ENCODE measurements at regions not wholly inside any gene's neighbourhood (a gene's known extent, or its start where the extent isn't known, plus 50 kb on each side); places are given as distances from the start of the nearest gene placed in this dataset.
"Not testable (repeated sequence)": the region's sequence is repeated elsewhere in the genome, so short reads cannot be mapped to it uniquely, and the experiment has no call there.

- H3K4me1 Mint-ChIP-seq; H3K36me3 Mint-ChIP-seq (ENCODE audit: low read depth); DNase-seq; H3K27ac Mint-ChIP-seq; POLR2A ChIA-PET; H3K27me3 Mint-ChIP-seq; CTCF ChIA-PET; H3K9me3 Mint-ChIP-seq; H3K4me3 Mint-ChIP-seq: not testable (repeated sequence)
Measured at GRCh38 chr4:84206226-84206625, 292.9 kb downstream of the NKX6-1 start.

DNA sequence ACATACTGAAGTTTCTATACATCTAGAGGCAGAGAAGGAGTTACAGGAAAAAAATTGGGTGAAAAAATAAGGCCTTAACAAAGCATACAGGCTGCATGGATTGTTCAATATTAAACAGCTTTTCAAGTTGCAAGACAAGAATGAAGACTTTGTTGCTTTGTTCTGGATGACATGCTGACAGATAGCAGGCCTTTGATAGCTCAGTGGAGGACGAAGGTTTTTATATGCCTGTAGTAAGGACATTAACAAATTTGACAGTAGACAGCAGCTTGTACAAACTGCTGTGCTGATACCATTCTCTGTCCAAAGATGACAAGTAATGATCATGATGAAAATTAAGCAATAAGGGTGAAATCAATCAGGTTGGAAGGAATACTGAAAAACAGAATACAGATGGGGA is 309.9 kb downstream of the NKX6-1 start:
- no peak overlapping the region for H3K4me3 Mint-ChIP-seq
- no peak overlapping the region for H3K27ac Mint-ChIP-seq
- no peak for DNase-seq
- no peaks in the 10 kb centered on the region for H3K9me3 Mint-ChIP-seq
- no peaks in the 10 kb centered on the region for H3K36me3 Mint-ChIP-seq (ENCODE audit: low read depth)
- CTCF ChIA-PET = no interaction called here
- no peaks in the 10 kb centered on the region for H3K4me1 Mint-ChIP-seq
- POLR2A ChIA-PET = no interaction called here
- H3K27me3 Mint-ChIP-seq = peaks cover 1% of the 10 kb centered on the region

DNA sequence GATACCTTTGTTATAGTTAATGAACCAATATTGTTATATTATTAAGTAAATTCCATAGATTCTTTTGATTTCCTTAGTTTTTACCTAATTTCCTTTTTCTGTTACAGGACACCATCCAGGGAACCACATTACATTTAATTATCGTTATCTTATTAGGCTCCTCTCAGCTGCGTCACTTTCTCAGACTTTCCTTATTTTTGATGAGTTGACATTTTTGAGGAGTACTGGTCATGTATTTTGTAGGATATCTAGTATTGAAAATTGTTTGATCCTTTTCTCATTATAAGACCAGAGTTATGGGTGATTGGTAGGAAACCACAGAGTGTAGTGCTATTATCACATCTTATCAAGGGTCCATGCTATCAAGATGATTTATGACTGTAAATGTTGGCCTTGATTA is 319.7 kb downstream of the NKX6-1 start:
- Mint-ChIP-seq H3K9me3 (no peaks in the 10 kb centered on the region), H3K27me3 (no peaks in the 10 kb centered on the region), H3K36me3 (ENCODE audit: low read depth) (no peaks in the 10 kb centered on the region), H3K4me3 (no peak overlapping the region), H3K4me1 (no peaks in the 10 kb centered on the region), H3K27ac (no peak overlapping the region)
- ChIA-PET CTCF (no interaction called here), POLR2A (no interaction called here)
- no peak for DNase-seq

- Mint-ChIP-seq H3K4me1 (no peaks in the 10 kb centered on the region), H3K9me3 (no peaks in the 10 kb centered on the region), H3K27ac (no peak overlapping the region), H3K36me3 (ENCODE audit: low read depth) (no peaks in the 10 kb centered on the region), H3K4me3 (no peak overlapping the region), H3K27me3 (no peaks in the 10 kb centered on the region)
- no peak for DNase-seq
- POLR2A ChIA-PET = no interaction called here
- CTCF ChIA-PET = no interaction called here
Measured at GRCh38 chr4:84177831-84178542, 321.1 kb downstream of the NKX6-1 start.

DNA sequence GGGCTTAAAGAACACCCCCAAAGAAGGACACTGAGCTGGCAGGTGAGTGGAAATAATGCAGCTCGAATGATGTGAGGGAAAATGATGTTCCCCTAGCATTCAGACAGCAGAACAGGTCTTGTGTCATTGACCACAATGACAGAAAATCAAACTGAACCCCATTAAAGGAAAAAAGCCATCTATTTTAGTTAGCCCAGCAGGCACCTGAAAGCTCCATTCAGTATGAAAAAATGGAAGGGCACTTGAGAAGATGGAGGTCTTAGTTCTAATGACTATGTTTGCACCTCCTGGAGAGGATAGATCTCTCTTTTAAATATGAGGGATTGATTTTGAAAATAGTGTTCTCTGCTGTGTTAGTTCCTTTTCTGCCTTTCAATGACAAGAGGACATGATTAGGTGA is 323.1 kb downstream of the NKX6-1 start:
- H3K27me3 Mint-ChIP-seq = no peaks in the 10 kb centered on the region
- H3K36me3 Mint-ChIP-seq (ENCODE audit: low read depth) = no peaks in the 10 kb centered on the region
- H3K4me3 Mint-ChIP-seq = no peak overlapping the region
- no peak for DNase-seq
- POLR2A ChIA-PET = no interaction called here
- H3K4me1 Mint-ChIP-seq = no peaks in the 10 kb centered on the region
- CTCF ChIA-PET = no interaction called here
- H3K27ac Mint-ChIP-seq = no peak overlapping the region
- H3K9me3 Mint-ChIP-seq = no peaks in the 10 kb centered on the region

DNA sequence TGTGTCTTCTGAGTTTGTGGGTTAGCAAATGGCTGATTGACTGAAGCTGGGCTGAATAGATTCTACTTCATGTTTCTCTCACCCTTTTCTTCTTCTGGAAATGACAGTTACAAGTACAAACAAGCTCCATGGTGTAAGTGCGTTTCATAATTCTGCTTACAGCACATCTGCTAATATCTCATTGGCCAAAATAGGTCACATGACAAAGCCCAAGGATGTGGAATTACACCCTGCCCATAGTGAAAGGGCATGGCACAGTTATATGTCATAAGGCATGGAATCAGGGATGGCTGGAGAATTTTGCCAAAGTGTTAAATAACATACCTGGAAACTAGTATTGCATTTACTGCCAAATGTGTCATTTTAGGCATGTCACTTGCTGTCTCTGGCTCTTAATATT is 327.2 kb downstream of the NKX6-1 start:
- ChIA-PET POLR2A (no interaction called here), CTCF (no interaction called here)
- no peaks in the 10 kb centered on the region for H3K4me1 Mint-ChIP-seq
- no peaks in the 10 kb centered on the region for H3K9me3 Mint-ChIP-seq
- H3K27ac Mint-ChIP-seq = no peak overlapping the region
- H3K36me3 Mint-ChIP-seq (ENCODE audit: low read depth) = no peaks in the 10 kb centered on the region
- H3K27me3 Mint-ChIP-seq = no peaks in the 10 kb centered on the region
- DNase-seq = no peak
- H3K4me3 Mint-ChIP-seq = no peak overlapping the region

GRCh38 chr4:84167564-84167963 is 331.5 kb downstream of the NKX6-1 start:
- no peaks in the 10 kb centered on the region for H3K9me3 Mint-ChIP-seq
- no peak overlapping the region for H3K4me3 Mint-ChIP-seq
- H3K27me3 Mint-ChIP-seq = no peaks in the 10 kb centered on the region
- H3K36me3 Mint-ChIP-seq (ENCODE audit: low read depth) = no peaks in the 10 kb centered on the region
- no peaks in the 10 kb centered on the region for H3K4me1 Mint-ChIP-seq
- ChIA-PET CTCF (no interaction called here), POLR2A (no interaction called here)
- no peak for DNase-seq
- H3K27ac Mint-ChIP-seq = no peak overlapping the region

DNA sequence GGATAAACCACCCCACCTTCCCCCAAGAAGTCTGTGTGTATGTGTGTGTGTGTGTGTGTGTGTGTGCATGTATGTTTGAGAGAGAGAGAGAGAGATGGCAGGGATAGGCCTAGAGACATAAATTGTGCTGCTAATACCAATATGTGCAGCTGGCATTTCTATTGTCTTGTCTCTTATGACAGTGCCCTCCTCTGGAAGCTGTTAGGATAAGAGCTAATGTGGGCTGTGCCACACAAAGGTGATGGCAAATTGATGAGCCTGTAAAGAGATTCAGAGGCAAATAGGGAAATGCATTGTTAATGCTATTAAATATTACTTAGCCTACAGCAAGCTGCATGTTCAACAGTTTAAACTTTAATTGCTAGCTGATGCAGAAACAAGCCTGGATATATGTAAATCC is 332.0 kb downstream of the NKX6-1 start:
- ChIA-PET CTCF (no interaction called here), POLR2A (no interaction called here)
- H3K36me3 Mint-ChIP-seq (ENCODE audit: low read depth) = no peaks in the 10 kb centered on the region
- DNase-seq = no peak
- H3K27me3 Mint-ChIP-seq = no peaks in the 10 kb centered on the region
- no peak overlapping the region for H3K4me3 Mint-ChIP-seq
- no peaks in the 10 kb centered on the region for H3K4me1 Mint-ChIP-seq
- H3K27ac Mint-ChIP-seq = no peak overlapping the region
- no peaks in the 10 kb centered on the region for H3K9me3 Mint-ChIP-seq

- Mint-ChIP-seq H3K27me3 (no peaks in the 10 kb centered on the region), H3K4me1 (no peaks in the 10 kb centered on the region), H3K9me3 (no peaks in the 10 kb centered on the region), H3K4me3 (no peak overlapping the region), H3K27ac (no peak overlapping the region), H3K36me3 (ENCODE audit: low read depth) (no peaks in the 10 kb centered on the region)
- DNase-seq = no peak
- ChIA-PET POLR2A (no interaction called here), CTCF (no interaction called here)
Measured at GRCh38 chr4:84166486-84166885, 332.6 kb downstream of the NKX6-1 start.

- Mint-ChIP-seq H3K27ac (no peak overlapping the region), H3K27me3 (no peaks in the 10 kb centered on the region), H3K36me3 (ENCODE audit: low read depth) (no peaks in the 10 kb centered on the region), H3K9me3 (no peaks in the 10 kb centered on the region), H3K4me1 (no peaks in the 10 kb centered on the region), H3K4me3 (no peak overlapping the region)
- DNase-seq = no peak
- CTCF ChIA-PET = no interaction called here
- POLR2A ChIA-PET = no interaction called here
Measured at GRCh38 chr4:84164201-84164600, 334.9 kb downstream of the NKX6-1 start.

GRCh38 chr4:84159762-84160161 is 339.3 kb downstream of the NKX6-1 start:
- H3K27ac Mint-ChIP-seq = no peak overlapping the region
- no peaks in the 10 kb centered on the region for H3K36me3 Mint-ChIP-seq (ENCODE audit: low read depth)
- CTCF ChIA-PET = no interaction called here
- POLR2A ChIA-PET = no interaction called here
- H3K4me1 Mint-ChIP-seq = no peaks in the 10 kb centered on the region
- no peak overlapping the region for H3K4me3 Mint-ChIP-seq
- no peak for DNase-seq
- H3K27me3 Mint-ChIP-seq = no peaks in the 10 kb centered on the region
- no peaks in the 10 kb centered on the region for H3K9me3 Mint-ChIP-seq

- POLR2A ChIA-PET = no interaction called here
- no peaks in the 10 kb centered on the region for H3K27me3 Mint-ChIP-seq
- no peaks in the 10 kb centered on the region for H3K36me3 Mint-ChIP-seq (ENCODE audit: low read depth)
- no peak overlapping the region for H3K27ac Mint-ChIP-seq
- CTCF ChIA-PET = no interaction called here
- H3K9me3 Mint-ChIP-seq = no peaks in the 10 kb centered on the region
- H3K4me3 Mint-ChIP-seq = no peak overlapping the region
- H3K4me1 Mint-ChIP-seq = no peaks in the 10 kb centered on the region
- DNase-seq = no peak
Measured at GRCh38 chr4:84158670-84159069, 340.4 kb downstream of the NKX6-1 start.

GRCh38 chr4:84151574-84151973 is 347.5 kb downstream of the NKX6-1 start:
- Mint-ChIP-seq H3K9me3 (no peaks in the 10 kb centered on the region), H3K27ac (no peak overlapping the region), H3K4me3 (no peak overlapping the region), H3K4me1 (no peaks in the 10 kb centered on the region), H3K36me3 (ENCODE audit: low read depth) (no peaks in the 10 kb centered on the region), H3K27me3 (no peaks in the 10 kb centered on the region)
- no peak for DNase-seq
- ChIA-PET POLR2A (no interaction called here), CTCF (no interaction called here)

DNA sequence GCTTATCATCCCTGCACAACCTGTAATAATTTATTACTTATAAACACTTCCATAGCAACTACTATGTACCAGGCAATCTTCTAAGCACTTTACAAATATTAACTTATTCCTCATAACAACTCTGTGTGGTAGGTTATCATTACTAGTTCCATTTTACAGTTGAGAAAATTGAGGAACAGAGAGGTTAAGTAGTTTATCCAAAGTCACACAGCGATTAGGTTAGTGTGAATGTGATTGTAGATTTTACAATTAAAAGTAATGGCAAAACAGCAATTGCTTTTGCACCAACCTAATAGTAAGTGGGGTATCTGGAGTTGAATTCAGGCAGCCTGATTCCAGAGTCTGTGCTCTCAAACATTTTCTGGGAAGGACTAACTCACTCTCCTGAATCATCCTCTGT is 348.9 kb downstream of the NKX6-1 start:
- no peaks in the 10 kb centered on the region for H3K36me3 Mint-ChIP-seq (ENCODE audit: low read depth)
- H3K27me3 Mint-ChIP-seq = no peaks in the 10 kb centered on the region
- no peak overlapping the region for H3K4me3 Mint-ChIP-seq
- no peaks in the 10 kb centered on the region for H3K9me3 Mint-ChIP-seq
- POLR2A ChIA-PET = no interaction called here
- no peak overlapping the region for H3K27ac Mint-ChIP-seq
- CTCF ChIA-PET = no interaction called here
- no peaks in the 10 kb centered on the region for H3K4me1 Mint-ChIP-seq
- DNase-seq = no peak

DNA sequence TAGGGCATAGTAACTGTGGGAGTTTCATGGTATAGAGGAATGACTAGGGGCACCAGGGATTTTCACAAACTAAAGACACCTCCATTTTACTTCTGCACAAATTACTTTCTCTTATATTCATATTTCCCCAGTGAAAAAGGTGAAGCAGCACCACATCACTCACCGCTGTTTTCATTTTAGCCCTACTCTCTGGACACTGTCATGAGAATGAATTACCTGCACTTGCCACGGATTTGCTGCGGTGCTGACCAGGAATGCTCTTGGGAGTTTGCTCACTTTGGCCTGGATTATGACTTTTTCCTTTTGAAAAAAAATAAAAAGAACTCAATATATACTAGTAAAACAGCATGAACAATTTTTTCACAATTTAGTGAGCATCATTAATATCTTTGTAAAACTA is 351.3 kb downstream of the NKX6-1 start:
- POLR2A ChIA-PET = no interaction called here
- H3K36me3 Mint-ChIP-seq (ENCODE audit: low read depth) = no peaks in the 10 kb centered on the region
- CTCF ChIA-PET = no interaction called here

More for the DNA sequence above, 351.3 kb downstream of the NKX6-1 start:
- no peak for DNase-seq
- H3K27me3 Mint-ChIP-seq = no peaks in the 10 kb centered on the region
- H3K4me1 Mint-ChIP-seq = no peaks in the 10 kb centered on the region
- no peak overlapping the region for H3K4me3 Mint-ChIP-seq
- no peak overlapping the region for H3K27ac Mint-ChIP-seq
- H3K9me3 Mint-ChIP-seq = no peaks in the 10 kb centered on the region

All from activated CD4-positive, alpha-beta memory T cell treated with anti-CD3 and anti-CD28 coated beads, Interleukin-2, amount 10 ng/mL, durations not matched to agents 7 days and 5 days (primary cell).